ENCODE measurements at regions not wholly inside any gene's neighbourhood (a gene's known extent, or its start where the extent isn't known, plus 50 kb on each side); places are given as distances from the start of the nearest gene placed in this dataset.

DNA sequence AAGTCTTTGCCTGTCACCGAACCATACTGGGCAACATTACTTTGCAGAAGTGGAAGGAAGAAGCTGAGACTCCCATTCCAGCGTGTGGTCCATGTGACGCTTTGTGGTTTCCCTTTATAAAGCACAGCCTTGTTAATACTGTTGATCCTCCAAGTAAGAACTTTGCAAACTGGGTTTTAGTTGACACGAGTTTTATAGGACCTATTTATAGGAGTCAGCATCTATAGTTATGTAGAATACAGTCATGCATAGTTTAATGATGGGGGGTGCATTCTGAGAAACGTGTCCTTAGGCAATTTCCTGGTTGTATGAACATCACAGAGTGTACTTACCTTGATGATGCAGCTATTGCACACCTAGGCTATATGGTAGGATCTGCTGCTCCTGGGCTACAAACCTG is 1879.4 kb upstream of the TENM3 start:
- TF ChIP-seq RFX5 (IDR thresholded peaks at IDR 0.05; ENCODE audit: low read depth, low read length) (no peak), CBFB (CRISPR knock-in tag; IDR thresholded peaks at IDR 0.05) (no peak), KDM5B (CRISPR knock-in tag; IDR thresholded peaks at IDR 0.05; ENCODE audit: borderline replicate concordance) (no peak), POLR2A (IDR thresholded peaks at IDR 0.05; ENCODE audit: insufficient read depth in 1 of 2, low read depth in 2 of 2, low read length in 2 of 2) (no peak), MXI1 (IDR thresholded peaks at IDR 0.05; ENCODE audit: borderline replicate concordance, low read depth, low read length) (no peak)
- TF ChIP-seq, protein P1, sequence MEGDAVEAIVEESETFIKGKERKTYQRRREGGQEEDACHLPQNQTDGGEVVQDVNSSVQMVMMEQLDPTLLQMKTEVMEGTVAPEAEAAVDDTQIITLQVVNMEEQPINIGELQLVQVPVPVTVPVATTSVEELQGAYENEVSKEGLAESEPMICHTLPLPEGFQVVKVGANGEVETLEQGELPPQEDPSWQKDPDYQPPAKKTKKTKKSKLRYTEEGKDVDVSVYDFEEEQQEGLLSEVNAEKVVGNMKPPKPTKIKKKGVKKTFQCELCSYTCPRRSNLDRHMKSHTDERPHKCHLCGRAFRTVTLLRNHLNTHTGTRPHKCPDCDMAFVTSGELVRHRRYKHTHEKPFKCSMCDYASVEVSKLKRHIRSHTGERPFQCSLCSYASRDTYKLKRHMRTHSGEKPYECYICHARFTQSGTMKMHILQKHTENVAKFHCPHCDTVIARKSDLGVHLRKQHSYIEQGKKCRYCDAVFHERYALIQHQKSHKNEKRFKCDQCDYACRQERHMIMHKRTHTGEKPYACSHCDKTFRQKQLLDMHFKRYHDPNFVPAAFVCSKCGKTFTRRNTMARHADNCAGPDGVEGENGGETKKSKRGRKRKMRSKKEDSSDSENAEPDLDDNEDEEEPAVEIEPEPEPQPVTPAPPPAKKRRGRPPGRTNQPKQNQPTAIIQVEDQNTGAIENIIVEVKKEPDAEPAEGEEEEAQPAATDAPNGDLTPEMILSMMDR (CRISPR knock-in tag; IDR thresholded peaks at IDR 0.05) = no peak
- TF ChIP-seq, protein P2, sequence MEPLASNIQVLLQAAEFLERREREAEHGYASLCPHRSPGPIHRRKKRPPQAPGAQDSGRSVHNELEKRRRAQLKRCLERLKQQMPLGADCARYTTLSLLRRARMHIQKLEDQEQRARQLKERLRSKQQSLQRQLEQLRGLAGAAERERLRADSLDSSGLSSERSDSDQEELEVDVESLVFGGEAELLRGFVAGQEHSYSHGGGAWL (CRISPR knock-in tag; IDR thresholded peaks at IDR 0.05) = no peak
- TF ChIP-seq, protein P3, sequence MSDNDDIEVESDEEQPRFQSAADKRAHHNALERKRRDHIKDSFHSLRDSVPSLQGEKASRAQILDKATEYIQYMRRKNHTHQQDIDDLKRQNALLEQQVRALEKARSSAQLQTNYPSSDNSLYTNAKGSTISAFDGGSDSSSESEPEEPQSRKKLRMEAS (IDR thresholded peaks at IDR 0.05) = no peak

Data from HepG2 (cell line).